ENCODE measurements at regions not wholly inside any gene's neighbourhood (a gene's known extent, or its start where the extent isn't known, plus 50 kb on each side); places are given as distances from the start of the nearest gene placed in this dataset.
"Not testable (repeated sequence)": the region's sequence is repeated elsewhere in the genome, so short reads cannot be mapped to it uniquely, and the experiment has no call there.

GRCh38 chr6:149246691-149247384 lies 70.7 kb upstream of the TAB2 start:
- no peak for DNase-seq

GRCh38 chr6:149247385-149247763 lies 70.1 kb upstream of the TAB2 start:
- DNase-seq: no peak

- DNase-seq: not testable (repeated sequence)
Observed at GRCh38 chr6:149248263-149248662, 69.2 kb upstream of the TAB2 start.

GRCh38 chr6:149248693-149249369 lies 68.7 kb upstream of the TAB2 start:
- no peak for DNase-seq

- no peak for DNase-seq
Observed at GRCh38 chr6:149249370-149250357, 67.8 kb upstream of the TAB2 start.

- no peak for DNase-seq
Observed at GRCh38 chr6:149250951-149251350, 66.6 kb upstream of the TAB2 start.

GRCh38 chr6:149252622-149253021 lies 64.9 kb upstream of the TAB2 start:
- no peak for DNase-seq

- no peak for DNase-seq
Observed at GRCh38 chr6:149254253-149254652, 63.3 kb upstream of the TAB2 start.

- no peak for DNase-seq
Observed at GRCh38 chr6:149259753-149260152, 57.8 kb upstream of the TAB2 start.

GRCh38 chr6:149260214-149260874 lies 57.2 kb upstream of the TAB2 start:
- DNase-seq: no peak

GRCh38 chr6:149261364-149262040 lies 56.0 kb upstream of the TAB2 start:
- DNase-seq: no peak

- DNase-seq: no peak
Observed at GRCh38 chr6:149263321-149263720, 54.2 kb upstream of the TAB2 start.

- DNase-seq: no peak
Observed at GRCh38 chr6:149264629-149265028, 52.9 kb upstream of the TAB2 start.

GRCh38 chr6:149265945-149266344 lies 51.6 kb upstream of the TAB2 start:
- DNase-seq: no peak

- DNase-seq: no peak
Observed at GRCh38 chr6:149266659-149267058, 50.9 kb upstream of the TAB2 start.

- no peak for DNase-seq
Observed at GRCh38 chr6:149267072-149267471, 50.4 kb upstream of the TAB2 start.

GRCh38 chr6:149267513-149268043 lies 49.9 kb upstream of the TAB2 start:
- no peak for DNase-seq
